HEK293 (cell line): ENCODE measurements at regions not wholly inside any gene's neighbourhood (a gene's known extent, or its start where the extent isn't known, plus 50 kb on each side); places are given as distances from the start of the nearest gene placed in this dataset.

Experiments used
- CTCF ChIA-PET: fragments of 350-600 bp; formaldehyde crosslinking; extraction: SDS; loops from one replicate; lab custom pipeline; 2021; ENCODE audit warnings: antibody characterized with exemption; lab: Yijun Ruan, JAX
- POLR2A ChIA-PET: fragments of 300-600 bp; formaldehyde crosslinking; extraction: SDS; loops from one replicate; lab custom pipeline; 2020; ENCODE audit warnings: antibody characterized with exemption, inconsistent platforms; lab: Yijun Ruan, JAX
- H3K27ac ChIP-seq: fragments of 200-500 bp; sonication (Bioruptor generic); 2 replicates; pipeline ENCODE4 v1.5.1; 2014; ENCODE audit warnings: low read depth, low read length, control low read depth, inconsistent platforms; ENCODE audit errors: extremely low read depth
- H3K36me3 ChIP-seq, 2 experiments: fragments of 200-500 bp in 1 of 2; sonication (Bioruptor generic) in 1 of 2; 1 replicate in 1 of 2; 2 replicates in 1 of 2; pipeline ENCODE4 v1.5.1; 2014 to 2017; ENCODE audit warnings: inconsistent platforms in 2 of 2, low read length in 2 of 2; ENCODE audit not compliant: control insufficient read depth in 2 of 2, insufficient read depth in 1 of 2
- H3K4me1 ChIP-seq: fragments of 200-500 bp; sonication (Bioruptor generic); 2 replicates; pipeline ENCODE4 v1.5.1; 2014; ENCODE audit warnings: mild to moderate bottlenecking, low read length, inconsistent platforms; ENCODE audit not compliant: control insufficient read depth, insufficient read depth
- H3K4me3 ChIP-seq: 2 replicates; pipeline ENCODE4 v1.5.1; 2011; ENCODE audit warnings: low read depth, mild to moderate bottlenecking, control low read depth, low read length, moderate library complexity
- H3K9me3 ChIP-seq: fragments of 200-500 bp; sonication (Bioruptor generic); 2 replicates; pipeline ENCODE4 v1.5.1; 2014; ENCODE audit warnings: low read depth, low read length, inconsistent platforms; ENCODE audit not compliant: control insufficient read depth, insufficient read depth
- GLIS1 ChIP-seq: fragments of 450-650 bp; formaldehyde crosslinking; IDR thresholded peaks from 2 replicates; pipeline ENCODE4 v1.5.1; 2016; ENCODE audit warnings: missing biosample characterization, missing genetic modification characterization
- GLIS2 ChIP-seq: fragments of 450-650 bp; formaldehyde crosslinking; IDR thresholded peaks from 2 replicates; pipeline ENCODE4 v1.5.1; 2016; ENCODE audit warnings: missing biosample characterization, missing genetic modification characterization
- KLF17 ChIP-seq: fragments of 450-650 bp; formaldehyde crosslinking; IDR thresholded peaks from 2 replicates; pipeline ENCODE4 v1.5.1; 2016; ENCODE audit warnings: missing biosample characterization, missing genetic modification characterization
- OVOL3 ChIP-seq: fragments of 450-650 bp; formaldehyde crosslinking; IDR thresholded peaks from 2 replicates; pipeline ENCODE4 v1.5.1; 2016; ENCODE audit warnings: missing biosample characterization, missing genetic modification characterization
- SCRT2 ChIP-seq: fragments of 450-650 bp; formaldehyde crosslinking; IDR thresholded peaks from 2 replicates; pipeline ENCODE4 v1.5.1; 2016; ENCODE audit warnings: missing biosample characterization, missing genetic modification characterization
- SP7 ChIP-seq: fragments of 450-650 bp; formaldehyde crosslinking; IDR thresholded peaks from 2 replicates; pipeline ENCODE4 v1.5.1; 2016; ENCODE audit warnings: missing biosample characterization, missing genetic modification characterization
- WT1 ChIP-seq: fragments of 450-650 bp; formaldehyde crosslinking; IDR thresholded peaks from 2 replicates; pipeline ENCODE4 v1.5.1; 2016; ENCODE audit warnings: missing biosample characterization, missing genetic modification characterization
- ZBTB21 ChIP-seq: fragments of 450-650 bp; formaldehyde crosslinking; IDR thresholded peaks from 2 replicates; pipeline ENCODE4 v1.5.1; 2017; ENCODE audit warnings: missing biosample characterization, missing genetic modification characterization
- ZBTB44 ChIP-seq: fragments of 450-650 bp; IDR thresholded peaks from 2 replicates; pipeline ENCODE4 v1.5.1; 2018; ENCODE audit warnings: missing biosample characterization, mild to moderate bottlenecking, missing genetic modification characterization
- ZIC2 ChIP-seq: fragments of 450-650 bp; formaldehyde crosslinking; IDR thresholded peaks from 2 replicates; pipeline ENCODE4 v1.5.1; 2016; ENCODE audit warnings: missing biosample characterization, missing genetic modification characterization
- ZNF335 ChIP-seq: fragments of 450-650 bp; formaldehyde crosslinking; conservative IDR thresholded peaks from 2 replicates; pipeline ENCODE4 v1.5.1; 2016; ENCODE audit warnings: missing biosample characterization, missing genetic modification characterization
- ZNF341 ChIP-seq: fragments of 450-650 bp; formaldehyde crosslinking; IDR thresholded peaks from 2 replicates; pipeline ENCODE4; 2016; ENCODE audit warnings: low read depth, missing biosample characterization, missing genetic modification characterization
- ZNF362 ChIP-seq: fragments of 450-650 bp; formaldehyde crosslinking; IDR thresholded peaks from 2 replicates; pipeline ENCODE4 v1.5.1; 2016; ENCODE audit warnings: missing biosample characterization, missing genetic modification characterization
- ZNF398 ChIP-seq: fragments of 450-650 bp; formaldehyde crosslinking; IDR thresholded peaks from 2 replicates; pipeline ENCODE4 v1.5.1; 2017; ENCODE audit warnings: missing biosample characterization, missing genetic modification characterization
- ZNF416 ChIP-seq: fragments of 450-650 bp; formaldehyde crosslinking; IDR thresholded peaks from 2 replicates; pipeline ENCODE4 v1.5.1; 2016; ENCODE audit warnings: missing biosample characterization, missing genetic modification characterization
- ZNF48 ChIP-seq: fragments of 450-650 bp; formaldehyde crosslinking; IDR thresholded peaks from 2 replicates; pipeline ENCODE4 v1.5.1; 2016; ENCODE audit warnings: missing biosample characterization, missing genetic modification characterization
- ZNF510 ChIP-seq: fragments of 450-650 bp; formaldehyde crosslinking; IDR thresholded peaks from 2 replicates; pipeline ENCODE4 v1.5.1; 2018; ENCODE audit warnings: mild to moderate bottlenecking, missing genetic modification characterization, missing biosample characterization; ENCODE audit not compliant: insufficient replicate concordance
- ZNF548 ChIP-seq: fragments of 450-650 bp; formaldehyde crosslinking; IDR thresholded peaks from 2 replicates; pipeline ENCODE4 v1.5.1; 2016; ENCODE audit warnings: missing biosample characterization, missing genetic modification characterization
- ZNF555 ChIP-seq: fragments of 450-650 bp; formaldehyde crosslinking; conservative IDR thresholded peaks from 2 replicates; pipeline ENCODE4 v1.5.1; 2017; ENCODE audit warnings: missing biosample characterization, mild to moderate bottlenecking, missing genetic modification characterization, inconsistent platforms
- ZNF561 ChIP-seq: fragments of 450-650 bp; IDR thresholded peaks from 2 replicates; pipeline ENCODE4 v1.5.1; 2018; ENCODE audit warnings: missing biosample characterization, missing genetic modification characterization, borderline replicate concordance
- ZNF585B ChIP-seq: fragments of 450-650 bp; formaldehyde crosslinking; IDR thresholded peaks from 2 replicates; pipeline ENCODE4 v1.5.1; 2016; ENCODE audit warnings: missing biosample characterization, missing genetic modification characterization
- ZNF654 ChIP-seq: fragments of 450-650 bp; formaldehyde crosslinking; IDR thresholded peaks from 2 replicates; pipeline ENCODE4 v1.5.1; 2016; ENCODE audit warnings: low read depth, missing biosample characterization, missing genetic modification characterization
- ZNF677 ChIP-seq: fragments of 450-650 bp; IDR thresholded peaks from 2 replicates; pipeline ENCODE4 v1.5.0; 2018; ENCODE audit warnings: missing biosample characterization, mild to moderate bottlenecking, missing genetic modification characterization, moderate library complexity
- ZNF692 ChIP-seq: fragments of 450-650 bp; formaldehyde crosslinking; IDR thresholded peaks from 2 replicates; pipeline ENCODE4 v1.5.1; 2016; ENCODE audit warnings: missing biosample characterization, missing genetic modification characterization
- ZNF777 ChIP-seq: fragments of 450-650 bp; formaldehyde crosslinking; IDR thresholded peaks from 2 replicates; pipeline ENCODE4 v1.5.1; 2017; ENCODE audit warnings: missing biosample characterization, missing genetic modification characterization, borderline replicate concordance
- ZNF830 ChIP-seq: fragments of 450-650 bp; IDR thresholded peaks from 2 replicates; pipeline ENCODE4 v1.5.0; 2018; ENCODE audit warnings: missing biosample characterization, missing genetic modification characterization, low read depth, mild to moderate bottlenecking, moderate library complexity
- ZNF837 ChIP-seq: fragments of 450-650 bp; formaldehyde crosslinking; IDR thresholded peaks from 2 replicates; pipeline ENCODE4 v1.5.1; 2016; ENCODE audit warnings: missing biosample characterization, missing genetic modification characterization

GRCh38 chr5:71932131-71932654, 175.1 kb upstream of the MAP1B start (continued):
- TF ChIP-seq ZNF561 (tag by site-specific recombination), result no peak
- TF ChIP-seq ZNF692 (tag by site-specific recombination), result 0 out of 2 replicates have a peak, but pooled peaks have one; percentile 13
- peak; percentile 52; the same call in 1 of the 2 replicates for TF ChIP-seq ZNF362 (tag by site-specific recombination)
- TF ChIP-seq GLIS2 (tag by site-specific recombination), result peak; percentile 55; the same call in 1 of the 2 replicates
- TF ChIP-seq ZNF777, result no peak

GRCh38 chr5:71932655-71933338, 174.5 kb upstream of the MAP1B start:
- no peak for TF ChIP-seq ZIC2 (tag by site-specific recombination)
- peak; percentile 47 for TF ChIP-seq ZNF335 (tag by site-specific recombination)
- peak; percentile 60; the same call in 1 of the 2 replicates for TF ChIP-seq ZNF398 (tag by site-specific recombination)
- TF ChIP-seq GLIS1 (tag by site-specific recombination), result peak; percentile 64
- TF ChIP-seq ZNF677 (tag by site-specific recombination), result no peak
- TF ChIP-seq ZNF48, result no peak
- TF ChIP-seq SP7 (tag by site-specific recombination), result 0 out of 2 replicates have a peak, but pooled peaks have one; percentile 17
- peak; percentile 22; the same call in 1 of the 2 replicates for TF ChIP-seq ZBTB21 (tag by site-specific recombination)
- no peak for TF ChIP-seq ZNF777
- TF ChIP-seq SCRT2 (tag by site-specific recombination), result peak; percentile 44; the same call in 1 of the 2 replicates
- TF ChIP-seq ZNF548, result peak; percentile 80; the same call in 1 of the 2 replicates
- peak; percentile 81 for TF ChIP-seq WT1 (tag by site-specific recombination)
- TF ChIP-seq, all 188 proteins: peak for 8
- H3K27ac ChIP-seq, result no peak overlapping the region
- POLR2A ChIA-PET, result no interaction called here

GRCh38 chr5:71934322-71934721, 173.0 kb upstream of the MAP1B start:
- POLR2A ChIA-PET, result no interaction called here
- no peak overlapping the region for H3K27ac ChIP-seq
- H3K9me3 ChIP-seq, result no peaks in the 10 kb centered on the region
- H3K4me1 ChIP-seq, result no peaks in the 10 kb centered on the region
- no peak overlapping the region for H3K4me3 ChIP-seq
- H3K36me3 ChIP-seq, result no peaks in the 10 kb centered on the region
- CTCF ChIA-PET, result no interaction called here
- no peak for TF ChIP-seq ZNF654 (tag by site-specific recombination)
- no peak for TF ChIP-seq ZNF510 (tag by site-specific recombination)
- no peak for TF ChIP-seq KLF17
- TF ChIP-seq ZNF830 (tag by site-specific recombination), result no peak
- no peak for TF ChIP-seq ZNF585B (tag by site-specific recombination)
- no peak for TF ChIP-seq ZNF555 (tag by site-specific recombination)
- TF ChIP-seq ZBTB44 (tag by site-specific recombination), result no peak
- no peak for TF ChIP-seq OVOL3
- no peak for TF ChIP-seq ZNF416 (tag by site-specific recombination)
- TF ChIP-seq ZNF341, result no peak
- TF ChIP-seq ZNF837, result no peak

More at GRCh38 chr5:71932655-71933338, 174.5 kb upstream of the MAP1B start:
- no peaks in the 10 kb centered on the region for H3K36me3 ChIP-seq
- no peaks in the 10 kb centered on the region for H3K4me1 ChIP-seq
- H3K4me3 ChIP-seq, result no peak overlapping the region
- CTCF ChIA-PET, result no interaction called here
- no peaks in the 10 kb centered on the region for H3K9me3 ChIP-seq
